ENCODE measurements at regions not wholly inside any gene's neighbourhood (a gene's known extent, or its start where the extent isn't known, plus 50 kb on each side); places are given as distances from the start of the nearest gene placed in this dataset.

- DNase-seq (ENCODE audit: low read depth in 2 of 2): no peak
- no peak overlapping the region for H3K4me3 ChIP-seq (replicated peaks in 1 of 2; ENCODE audit: low read depth in 2 of 2, low read length in 2 of 2)
- no peak for TF ChIP-seq CTCF (IDR thresholded peaks at IDR 0.05; ENCODE audit: low read depth, low read length)
These were observed 271.0 kb upstream of the HS6ST1 start for GRCh38 chr2:128589681-128590080.

- TF ChIP-seq CTCF (IDR thresholded peaks at IDR 0.05; ENCODE audit: low read depth, low read length): no peak
- DNase-seq (ENCODE audit: low read depth in 2 of 2): no peak
- no peak overlapping the region for H3K4me3 ChIP-seq (replicated peaks in 1 of 2; ENCODE audit: low read depth in 2 of 2, low read length in 2 of 2)
These were observed 271.8 kb upstream of the HS6ST1 start for GRCh38 chr2:128590309-128591021.

DNA sequence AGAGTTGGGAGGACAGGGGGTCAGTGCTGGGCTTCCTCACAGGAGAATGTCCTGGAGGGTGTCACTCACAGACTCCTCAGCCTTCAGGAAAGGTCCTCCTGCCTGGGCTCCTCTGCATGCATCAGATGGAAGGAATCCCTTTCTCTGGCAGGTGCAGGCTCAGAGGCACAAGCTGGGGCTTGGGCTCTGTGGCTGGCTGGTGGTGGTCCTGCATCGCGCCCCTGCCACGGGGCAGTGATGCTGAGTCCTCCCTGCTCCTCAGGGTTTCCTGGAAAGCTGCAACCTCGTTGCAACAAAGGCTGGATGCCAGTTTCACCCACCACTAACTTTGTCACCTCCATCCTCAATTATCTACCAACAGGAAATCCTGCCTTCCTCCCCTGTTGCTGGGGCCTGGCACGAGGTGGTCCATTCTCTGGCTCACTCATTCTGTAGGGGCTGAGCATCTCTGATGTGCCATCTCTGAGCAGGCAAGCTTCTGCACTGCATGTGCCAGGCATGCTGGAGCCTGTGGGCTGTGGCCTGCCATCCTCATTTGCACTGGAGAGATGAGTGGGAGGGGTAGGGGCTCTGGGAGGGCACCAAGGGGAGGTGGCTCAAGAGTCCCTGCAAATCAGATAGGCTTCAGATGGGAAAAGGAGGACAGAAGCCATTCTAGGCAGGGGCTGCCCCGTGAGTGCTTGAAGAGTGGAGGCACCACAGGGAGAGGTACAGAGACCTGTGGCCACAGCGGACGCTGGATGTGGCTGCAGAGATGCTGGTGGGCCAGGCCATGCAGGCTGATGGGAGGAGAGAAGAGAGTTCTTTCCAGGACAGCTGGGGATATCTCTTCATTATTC is 272.6 kb upstream of the HS6ST1 start:
- no peak for DNase-seq (ENCODE audit: low read depth in 2 of 2)
- no peak for TF ChIP-seq CTCF (IDR thresholded peaks at IDR 0.05; ENCODE audit: low read depth, low read length)
- no peak overlapping the region for H3K4me3 ChIP-seq (replicated peaks in 1 of 2; ENCODE audit: low read depth in 2 of 2, low read length in 2 of 2)

DNA sequence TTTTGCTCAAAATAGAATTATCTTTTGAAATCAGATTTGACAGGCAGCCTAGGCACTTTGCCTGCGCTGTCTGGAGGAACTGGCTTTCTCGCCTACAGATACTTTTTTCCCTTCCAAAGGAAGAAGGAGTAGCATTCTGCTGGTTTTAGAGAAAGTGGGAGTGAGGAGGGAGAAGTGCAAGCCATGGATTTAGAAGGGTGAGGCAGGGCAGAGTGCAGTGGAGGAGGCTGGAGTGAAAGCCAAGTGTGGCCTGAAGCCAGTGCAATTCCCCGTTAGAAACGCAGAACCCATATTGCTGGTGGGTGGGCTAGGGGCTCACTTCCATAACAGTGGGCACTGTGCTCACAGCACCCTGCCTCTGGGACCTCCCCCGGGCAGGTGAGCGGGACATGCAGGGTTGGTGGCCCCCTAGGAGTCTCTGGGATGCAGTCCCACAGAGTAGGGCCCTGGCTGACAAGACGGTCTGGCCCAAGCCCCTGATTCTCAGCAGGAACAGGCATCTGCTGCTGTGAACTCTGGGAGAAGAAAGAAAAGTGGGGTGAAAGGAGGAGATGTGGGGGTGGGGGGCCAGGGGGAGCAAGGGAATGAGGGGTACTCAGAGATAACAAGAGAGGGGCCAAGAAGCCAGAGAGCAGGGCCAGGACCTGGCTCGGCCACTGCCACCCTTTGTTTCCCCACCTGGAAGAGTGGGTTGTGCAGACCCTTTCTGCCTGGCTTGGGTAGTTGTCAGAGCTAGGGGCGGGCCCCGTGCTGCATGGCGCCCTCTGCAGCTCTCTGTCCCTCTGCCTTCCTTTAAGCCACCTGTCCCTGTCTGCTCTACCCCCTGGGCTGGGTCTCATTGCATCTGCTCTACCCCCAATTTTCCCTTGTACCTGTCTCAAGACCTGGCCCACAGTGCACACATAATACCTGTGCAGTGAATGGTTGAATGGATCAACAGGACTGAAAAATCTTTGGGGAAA is 273.5 kb upstream of the HS6ST1 start:
- no peak for DNase-seq (ENCODE audit: low read depth in 2 of 2)
- no peak overlapping the region for H3K4me3 ChIP-seq (replicated peaks in 1 of 2; ENCODE audit: low read depth in 2 of 2, low read length in 2 of 2)
- no peak for TF ChIP-seq CTCF (IDR thresholded peaks at IDR 0.05; ENCODE audit: low read depth, low read length)

DNA sequence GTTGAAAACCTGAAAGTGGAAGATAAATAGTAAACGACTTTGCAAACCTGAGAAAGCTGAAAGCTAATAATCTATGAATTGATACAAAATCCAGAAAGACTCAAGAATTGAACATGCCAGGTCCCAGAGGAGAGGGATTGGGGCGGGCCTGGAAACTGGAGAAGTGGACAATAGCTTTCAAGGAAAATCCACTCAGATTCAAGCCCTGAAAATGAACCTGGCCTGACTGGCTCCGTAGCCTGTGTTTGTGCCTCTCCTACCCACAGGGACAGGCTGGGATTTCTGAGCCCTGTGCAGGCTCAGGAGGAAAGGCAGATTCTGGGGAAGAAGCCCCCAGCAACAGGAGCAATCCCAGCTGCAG is 274.8 kb upstream of the HS6ST1 start:
- TF ChIP-seq CTCF (IDR thresholded peaks at IDR 0.05; ENCODE audit: low read depth, low read length): no peak
- H3K4me3 ChIP-seq (replicated peaks in 1 of 2; ENCODE audit: low read depth in 2 of 2, low read length in 2 of 2): no peak overlapping the region
- no peak for DNase-seq (ENCODE audit: low read depth in 2 of 2)

- no peak for TF ChIP-seq CTCF (IDR thresholded peaks at IDR 0.05; ENCODE audit: low read depth, low read length)
- H3K4me3 ChIP-seq (replicated peaks in 1 of 2; ENCODE audit: low read depth in 2 of 2, low read length in 2 of 2): no peak overlapping the region
- peak in 1 of 2 donors; percentile 64 for DNase-seq (ENCODE audit: low read depth in 2 of 2)
These were observed 275.4 kb upstream of the HS6ST1 start for GRCh38 chr2:128593879-128594650.
